Stomach (tissue), 8 donors: ENCODE measurements at regions not wholly inside any gene's neighbourhood (a gene's known extent, or its start where the extent isn't known, plus 50 kb on each side); places are given as distances from the start of the nearest gene placed in this dataset.
A peak's percentile ranks its signal among the peaks of the same experiment; 100 is the strongest.

Experiments
- DNase-seq, 2 donors: peaks; one replicate each; pipeline versions ENCODE4 v3.0.0 to v3.0.0-alpha.2; 2013 to 2019
- H3K27ac ChIP-seq, 5 donors: fragments of 200-600 bp in 4 of 5; sonication (generic) in 4 of 5; one replicate each; pipeline ENCODE4 v1.5.1; 2013 to 2019; ENCODE audit warnings: mild to moderate bottlenecking in 1 of 5, moderate library complexity in 1 of 5
- H3K27me3 ChIP-seq, 3 donors: fragments of 200-600 bp; sonication (generic); one replicate each; pipeline ENCODE4 v1.5.1; 2017 to 2019; ENCODE audit warnings: mixed run types in 1 of 3
- H3K36me3 ChIP-seq, 4 donors: fragments of 200-600 bp; sonication (generic); 1 replicate in 3 of 4; 2 replicates in 1 of 4; pipeline ENCODE4 v1.5.1; 2016 to 2019
- H3K4me1 ChIP-seq, 4 donors: fragments of 200-600 bp; sonication (generic); one replicate each; pipeline ENCODE4 v1.5.1; 2016 to 2019
- H3K4me3 ChIP-seq, 4 donors: fragments of 200-600 bp; sonication (generic) in 3 of 4; one replicate each; pipeline ENCODE4 v1.5.1; 2016 to 2019; ENCODE audit warnings: mild to moderate bottlenecking in 1 of 4
- H3K9me3 ChIP-seq, 4 donors: fragments of 200-600 bp; sonication (generic); one replicate each; pipeline ENCODE4 v1.5.1; 2016 to 2019
- EP300 ChIP-seq: sonication (generic); formaldehyde crosslinking; IDR thresholded peaks from one replicate; pipeline ENCODE4 v1.6.1; 2017; ENCODE audit warnings: antibody characterized with exemption
- POLR2A ChIP-seq, 4 donors: fragments of 450-650 bp; IDR thresholded peaks; one replicate each; pipeline ENCODE4 v1.6.1; 2016; ENCODE audit warnings: antibody characterized with exemption in 4 of 4, control low read depth in 2 of 4, mild to moderate bottlenecking in 1 of 4, moderate library complexity in 1 of 4
- POLR2AphosphoS5 ChIP-seq, 3 donors: sonication (generic); formaldehyde crosslinking; IDR thresholded peaks; one replicate each; pipeline ENCODE4 v1.6.1; 2016; ENCODE audit warnings: antibody characterized with exemption in 3 of 3
- WGBS, 5 donors: extraction: QIAGEN DNeasy Blood & Tissue Kit in 3 of 5; methylation state at CpG; one replicate each; pipeline versions ENCODE4 v1.1.5 to v1.1.7; 2013 to 2018; 5-methylcytosine and 5-hydroxymethylcytosine counted together
- intact Hi-C: fragments of 100-400 bp; cut with DNase I; formaldehyde crosslinking; loops from one replicate; pipeline ENCODE4 v1.15.1; 2023; ENCODE audit warnings: low total_unique reads
- TF ChIP-seq, protein P1 (sequence below), 7 experiments: fragments of 450-650 bp in 4 of 7; fragments of 200-600 bp in 3 of 7; sonication (generic) in 3 of 7; IDR thresholded peaks; one replicate each; pipeline ENCODE4 v1.5.1; 2016 to 2019; ENCODE audit warnings: antibody characterized with exemption in 7 of 7, control low read depth in 2 of 7, mild to moderate bottlenecking in 1 of 7
- donor health status: healthy with polysubstance abuse.
- donor health status: Bipolar disorder and iron deficiency.
- donor health status: healthy.

DNA sequence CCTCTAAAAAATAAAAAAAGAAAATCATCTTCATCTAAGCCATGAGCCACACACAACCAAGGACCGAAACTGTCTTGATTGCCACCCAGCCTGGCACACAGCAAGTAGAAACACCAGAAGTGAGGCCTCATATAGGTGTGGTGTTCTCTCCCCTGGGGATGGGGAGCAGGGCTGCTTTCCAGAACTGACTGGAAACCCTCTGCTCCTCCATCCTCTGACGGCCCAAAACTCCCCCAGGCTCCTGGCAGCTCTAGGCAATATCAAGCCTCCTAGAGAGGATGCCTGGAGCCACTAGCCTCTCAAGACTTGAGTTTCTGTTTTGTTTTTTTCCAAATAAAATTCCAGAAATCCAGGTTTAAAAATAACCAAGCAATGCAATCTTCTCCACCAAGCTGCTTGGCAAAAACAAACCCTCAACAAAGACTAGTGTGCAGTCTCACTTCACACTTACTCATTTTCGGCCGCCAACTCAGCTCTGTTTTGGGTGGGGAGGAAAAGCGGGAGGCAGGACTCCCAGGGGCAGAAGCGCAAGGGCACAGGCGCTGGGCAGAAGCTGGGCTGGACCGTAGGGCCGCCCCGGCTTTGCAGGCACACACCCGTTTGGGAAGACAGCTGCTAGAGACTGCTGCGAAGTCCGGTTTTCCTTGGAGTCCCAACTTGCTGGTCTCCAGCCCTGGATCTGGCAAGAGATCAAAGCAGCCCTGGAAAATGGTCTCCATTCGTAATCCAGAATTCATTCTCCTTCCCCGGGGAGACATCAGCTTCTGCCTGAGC, 78.2 kb upstream of the CAPZB start:
- peaks cover 0 to 19% (median 11%) of the 10 kb centered on the region in 4 donors for H3K4me1 ChIP-seq

DNA sequence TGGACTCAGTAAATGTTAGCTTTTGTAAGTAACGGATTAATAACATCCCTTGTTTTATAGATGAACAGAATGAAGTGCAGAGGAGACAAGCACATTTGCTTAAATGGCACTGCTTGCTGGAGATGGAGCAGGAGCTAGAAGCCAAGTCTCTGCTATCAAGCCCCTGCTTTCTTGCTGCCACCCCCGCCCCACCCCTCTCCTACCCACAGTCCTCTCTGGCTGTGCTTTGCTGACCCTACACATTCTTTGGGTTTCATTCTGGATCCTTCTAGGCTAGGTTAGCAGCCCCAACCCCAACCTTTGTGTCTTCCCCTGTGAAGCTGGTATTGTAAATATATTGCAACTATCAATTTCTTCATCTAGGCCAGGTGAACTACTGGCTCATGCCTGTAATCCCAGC, 77.5 kb upstream of the CAPZB start:
- TF ChIP-seq EP300 (no peak), POLR2AphosphoS5 (IDR thresholded peaks at IDR 0.05) (no peak), POLR2A (IDR thresholded peaks at IDR 0.05) (no peak)
- TF ChIP-seq, protein P1, sequence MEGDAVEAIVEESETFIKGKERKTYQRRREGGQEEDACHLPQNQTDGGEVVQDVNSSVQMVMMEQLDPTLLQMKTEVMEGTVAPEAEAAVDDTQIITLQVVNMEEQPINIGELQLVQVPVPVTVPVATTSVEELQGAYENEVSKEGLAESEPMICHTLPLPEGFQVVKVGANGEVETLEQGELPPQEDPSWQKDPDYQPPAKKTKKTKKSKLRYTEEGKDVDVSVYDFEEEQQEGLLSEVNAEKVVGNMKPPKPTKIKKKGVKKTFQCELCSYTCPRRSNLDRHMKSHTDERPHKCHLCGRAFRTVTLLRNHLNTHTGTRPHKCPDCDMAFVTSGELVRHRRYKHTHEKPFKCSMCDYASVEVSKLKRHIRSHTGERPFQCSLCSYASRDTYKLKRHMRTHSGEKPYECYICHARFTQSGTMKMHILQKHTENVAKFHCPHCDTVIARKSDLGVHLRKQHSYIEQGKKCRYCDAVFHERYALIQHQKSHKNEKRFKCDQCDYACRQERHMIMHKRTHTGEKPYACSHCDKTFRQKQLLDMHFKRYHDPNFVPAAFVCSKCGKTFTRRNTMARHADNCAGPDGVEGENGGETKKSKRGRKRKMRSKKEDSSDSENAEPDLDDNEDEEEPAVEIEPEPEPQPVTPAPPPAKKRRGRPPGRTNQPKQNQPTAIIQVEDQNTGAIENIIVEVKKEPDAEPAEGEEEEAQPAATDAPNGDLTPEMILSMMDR (IDR thresholded peaks at IDR 0.05), result no peak
- H3K27ac ChIP-seq, result peak overlapping the region in 4 of 5 donors; percentile 58 to 82 (median 72)

More for the DNA sequence above, 78.2 kb upstream of the CAPZB start:
- Histone ChIP-seq H3K9me3 (no peaks in the 10 kb centered on the region), H3K27me3 (no peaks in the 10 kb centered on the region), H3K4me3 (peak overlapping the region in 3 of 4 donors; percentile 7 to 31 (median 19)), H3K27ac (peak overlapping the region; percentile 9 to 82 (median 67)), H3K36me3 (no peaks in the 10 kb centered on the region)
- TF ChIP-seq POLR2A (IDR thresholded peaks at IDR 0.05) (no peak), POLR2AphosphoS5 (IDR thresholded peaks at IDR 0.05) (peak in 1 of 3 donors; percentile 22)
- DNase-seq, result peak; percentile 27 to 78
- intact Hi-C loops, result no loop called here
- 43 to 64% (median 57%) methylated on average over 15 of the region's 15 CpGs for WGBS, 5 donors

DNA sequence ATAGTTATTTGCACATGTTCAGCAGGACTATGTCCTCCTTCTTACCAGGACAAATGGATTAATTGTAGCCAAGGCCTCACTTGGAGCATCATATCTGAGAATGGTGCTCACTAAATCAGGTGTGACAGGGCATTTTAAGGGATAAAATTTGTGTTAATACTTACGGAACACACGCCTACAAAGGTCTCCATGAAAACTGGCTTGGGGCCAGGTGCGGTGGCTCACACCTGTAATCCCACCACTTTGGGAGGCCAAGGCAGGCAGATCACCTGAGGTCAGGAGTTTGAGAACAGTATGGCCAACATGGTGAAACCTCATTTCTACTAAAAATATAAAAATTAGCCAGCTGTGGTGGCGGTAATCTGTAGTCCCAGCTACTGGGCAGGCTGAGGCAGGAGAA, 75.1 kb upstream of the CAPZB start:
- intact Hi-C loops, result no loop called here
- no peak for DNase-seq
- no peak overlapping the region for H3K4me3 ChIP-seq
- 81 to 95% (median 93%) methylated on average over 4 of the region's 4 CpGs for WGBS, 5 donors
- H3K36me3 ChIP-seq, result no peaks in the 10 kb centered on the region
- no peaks in the 10 kb centered on the region for H3K9me3 ChIP-seq
- peaks cover 0 to 19% (median 11%) of the 10 kb centered on the region in 4 donors for H3K4me1 ChIP-seq
- H3K27me3 ChIP-seq, result no peaks in the 10 kb centered on the region
- no peak overlapping the region for H3K27ac ChIP-seq
- TF ChIP-seq, protein P1 (IDR thresholded peaks at IDR 0.05), result no peak
- TF ChIP-seq POLR2AphosphoS5 (IDR thresholded peaks at IDR 0.05), result no peak

More for the DNA sequence above, 77.5 kb upstream of the CAPZB start:
- H3K4me1 ChIP-seq, result peaks cover 0 to 19% (median 11%) of the 10 kb centered on the region in 4 donors
- intact Hi-C loops, result no loop called here
- H3K27me3 ChIP-seq, result no peaks in the 10 kb centered on the region
- H3K4me3 ChIP-seq, result no peak overlapping the region
- no peak for DNase-seq
- H3K9me3 ChIP-seq, result no peaks in the 10 kb centered on the region
- WGBS, 5 donors, result 79 to 91% (median 86%) methylated on average over 2 of the region's 2 CpGs
- no peaks in the 10 kb centered on the region for H3K36me3 ChIP-seq

DNA sequence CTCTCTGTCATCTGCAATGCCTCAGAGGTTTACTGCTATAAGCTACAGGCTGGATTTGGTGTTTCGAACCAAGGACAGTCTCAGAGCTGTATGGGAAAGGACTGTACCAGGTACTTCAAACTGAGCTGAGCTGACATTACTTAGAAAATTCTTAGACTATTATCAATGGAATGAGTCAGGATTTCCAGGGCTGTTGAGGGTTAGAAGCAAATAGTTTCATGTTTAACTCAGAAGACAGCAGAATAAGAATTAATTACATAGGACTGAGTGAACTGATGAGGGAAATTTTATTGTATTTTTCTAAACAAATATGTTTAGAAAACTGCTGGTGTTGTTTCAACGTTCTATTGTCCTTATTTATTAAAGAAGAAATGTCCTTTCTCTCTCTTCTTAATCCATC, 74.3 kb upstream of the CAPZB start:
- TF ChIP-seq POLR2AphosphoS5 (IDR thresholded peaks at IDR 0.05), result no peak
- no peak for TF ChIP-seq EP300
- TF ChIP-seq, protein P1 (IDR thresholded peaks at IDR 0.05), result no peak
- no peak for TF ChIP-seq POLR2A (IDR thresholded peaks at IDR 0.05)
- no peaks in the 10 kb centered on the region for H3K9me3 ChIP-seq
- H3K36me3 ChIP-seq, result no peaks in the 10 kb centered on the region
- peaks cover 0 to 17% (median 10%) of the 10 kb centered on the region in 4 donors for H3K4me1 ChIP-seq
- WGBS, 5 donors, result 77 to 84% (median 81%) methylated on average over 2 of the region's 2 CpGs
- DNase-seq, result no peak
- intact Hi-C loops, result no loop called here
- H3K27me3 ChIP-seq, result no peaks in the 10 kb centered on the region
- H3K4me3 ChIP-seq, result no peak overlapping the region
- no peak overlapping the region for H3K27ac ChIP-seq

DNA sequence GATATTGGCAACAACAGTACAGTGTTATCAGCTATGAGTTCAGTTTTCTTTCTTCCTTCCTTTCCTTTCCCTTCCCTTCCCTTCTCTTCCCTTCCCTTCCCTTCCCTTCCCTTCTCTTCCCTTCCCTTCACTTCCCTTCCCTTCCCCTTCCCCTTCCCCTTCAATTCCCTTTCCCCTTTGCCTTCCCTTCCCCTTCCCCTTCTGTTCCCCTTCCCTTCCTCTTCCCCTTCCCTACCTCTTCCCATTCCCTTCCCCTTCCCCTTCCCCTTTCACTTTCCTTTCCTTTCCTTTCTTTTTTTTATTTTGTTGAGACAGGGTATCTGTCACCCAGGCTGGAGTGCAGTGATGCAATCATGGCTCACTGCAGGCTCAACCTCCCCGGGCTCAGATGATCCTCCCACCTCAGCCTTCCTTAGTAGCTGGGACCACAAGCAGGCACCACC, 72.3 kb upstream of the CAPZB start:
- 55 to 81% (median 78%) methylated on average over 1 of the region's 1 CpG for WGBS, 5 donors
- Histone ChIP-seq H3K4me1 (no peaks in the 10 kb centered on the region), H3K27ac (no peak overlapping the region), H3K9me3 (no peaks in the 10 kb centered on the region), H3K4me3 (no peak overlapping the region), H3K27me3 (no peaks in the 10 kb centered on the region), H3K36me3 (no peaks in the 10 kb centered on the region)
- intact Hi-C loops, result no loop called here
- no peak for DNase-seq
- TF ChIP-seq, protein P1 (IDR thresholded peaks at IDR 0.05), result no peak
- TF ChIP-seq POLR2A (IDR thresholded peaks at IDR 0.05) (no peak), EP300 (no peak), POLR2AphosphoS5 (IDR thresholded peaks at IDR 0.05) (no peak)
